Ramos (cell line): ENCODE measurements at regions not wholly inside any gene's neighbourhood (a gene's known extent, or its start where the extent isn't known, plus 50 kb on each side); places are given as distances from the start of the nearest gene placed in this dataset.
"Not testable (repeated sequence)": the region's sequence is repeated elsewhere in the genome, so short reads cannot be mapped to it uniquely, and the experiment has no call there.

Experiments used
- in situ Hi-C: fragments of 300-500 bp; cut with MboI; formaldehyde crosslinking; loops from one replicate; pipeline ENCODE4 v1.14.3; 2022; ENCODE audit warnings: low sequenced_read_pairs; ENCODE audit not compliant: unreplicated experiment

DNA sequence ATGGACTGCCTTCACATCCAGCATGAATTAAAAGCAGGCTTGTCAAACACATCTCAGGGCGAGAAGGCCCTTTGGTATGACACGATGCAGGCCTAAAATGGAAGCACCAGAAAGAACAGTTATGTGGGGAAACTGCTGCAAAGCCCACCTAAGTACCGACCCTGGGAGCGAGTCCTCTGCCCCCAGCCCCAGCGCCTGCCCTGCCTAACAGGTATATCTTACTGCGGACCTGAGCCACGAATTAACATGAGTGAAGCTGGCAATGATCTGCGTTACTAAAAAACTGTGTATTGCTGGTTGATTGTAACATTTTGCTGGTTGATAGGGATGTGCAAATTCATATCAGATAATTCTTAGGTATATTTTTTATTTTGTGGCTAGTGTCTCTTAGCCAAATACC lies 441.5 kb downstream of the ZNF516 start:
- in situ Hi-C loops, result no loop called here

DNA sequence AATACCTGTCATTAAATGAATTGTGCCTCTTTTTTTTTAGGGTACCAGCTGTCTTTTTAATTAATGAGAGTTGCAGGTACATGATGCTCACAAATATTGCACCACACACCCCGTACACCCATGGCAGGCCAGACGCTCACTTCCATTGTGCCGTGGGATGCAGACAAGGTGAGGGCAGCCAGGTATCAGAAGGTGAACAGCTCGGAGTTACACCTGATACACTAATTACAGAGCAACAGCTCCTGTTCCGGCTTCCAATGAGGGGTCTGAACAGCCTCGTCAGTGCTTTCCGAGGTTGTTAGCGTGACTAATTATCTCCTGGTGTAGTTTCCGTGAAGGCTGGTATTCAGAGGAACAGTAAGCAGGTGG lies 442.8 kb downstream of the ZNF516 start:
- in situ Hi-C loops, result no loop called here

DNA sequence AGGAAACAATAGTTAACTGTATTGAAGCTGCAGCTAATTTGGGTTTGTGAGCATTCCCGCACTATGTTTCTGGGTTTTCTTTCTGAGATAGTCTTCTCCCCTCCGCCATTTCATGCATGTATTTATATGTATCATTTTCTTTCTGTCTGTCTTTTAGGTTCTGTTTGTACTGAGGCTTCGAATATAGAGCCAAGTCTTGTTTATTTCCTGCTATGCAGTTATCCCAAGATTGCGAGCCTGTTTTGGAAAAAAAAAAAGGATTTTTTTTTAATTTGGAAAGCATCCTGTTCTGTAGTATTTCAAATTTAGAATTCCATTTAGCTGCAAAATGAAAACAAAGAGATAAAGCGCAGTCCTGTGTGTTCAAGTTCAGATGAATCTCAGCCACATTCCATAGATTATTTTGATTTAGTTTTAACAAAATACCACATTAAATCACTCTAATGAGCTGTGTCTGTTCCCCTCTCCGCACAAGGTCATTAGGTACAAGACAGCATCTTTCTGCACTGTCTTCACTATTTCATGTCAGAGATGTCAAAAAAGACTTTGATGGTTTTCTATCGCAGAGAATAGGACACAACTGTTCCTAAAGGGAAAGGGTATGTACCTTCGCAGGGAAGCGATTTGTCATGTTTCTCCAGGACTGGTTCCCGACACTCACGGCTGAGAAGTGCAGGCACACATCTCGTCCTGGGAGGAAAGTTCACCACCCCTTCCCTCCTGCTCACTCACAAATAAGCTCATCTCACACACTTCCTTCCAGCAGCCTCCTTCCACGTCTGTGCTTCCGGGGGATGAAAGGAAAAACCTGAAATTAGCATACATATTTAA lies 443.4 kb downstream of the ZNF516 start:
- in situ Hi-C loops, result no loop called here

DNA sequence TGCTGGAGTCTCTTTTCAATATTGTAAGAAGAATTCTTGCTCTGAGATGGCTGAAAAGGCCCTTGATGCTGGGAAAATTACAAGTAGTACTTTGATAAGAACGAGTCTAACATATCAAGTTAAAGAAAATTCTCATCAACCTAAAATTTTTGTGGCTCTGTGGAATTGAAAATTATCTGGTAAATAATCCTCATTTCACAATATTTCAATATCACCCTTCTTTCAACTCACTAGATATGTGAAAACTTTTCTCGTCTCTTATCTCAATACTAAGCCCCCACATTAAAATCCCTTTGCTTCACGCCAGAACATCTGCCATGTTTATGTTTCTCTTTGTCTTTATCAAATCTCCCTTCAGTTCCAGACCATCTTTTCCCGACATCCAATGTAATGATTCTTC lies 448.8 kb downstream of the ZNF516 start:
- in situ Hi-C loops, result no loop called here

DNA sequence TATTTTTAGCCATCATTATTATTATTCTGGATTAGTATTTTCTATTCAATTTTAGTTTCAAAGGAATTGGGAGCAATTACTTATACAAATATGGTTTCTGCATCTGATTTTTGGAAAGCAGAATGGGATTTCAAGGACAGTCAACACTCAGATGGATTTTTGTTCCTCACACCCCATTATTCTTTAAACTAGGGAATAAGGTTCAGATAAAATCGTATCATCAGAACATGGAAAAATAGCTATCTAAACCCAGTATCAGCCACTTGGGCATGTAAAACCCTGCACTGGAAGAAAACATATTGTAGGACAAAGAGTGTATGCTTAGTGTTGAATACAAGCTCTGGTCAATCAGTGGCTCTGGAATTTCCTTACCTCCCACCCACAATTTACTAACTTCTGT lies 452.5 kb downstream of the ZNF516 start:
- in situ Hi-C loops, result no loop called here

DNA sequence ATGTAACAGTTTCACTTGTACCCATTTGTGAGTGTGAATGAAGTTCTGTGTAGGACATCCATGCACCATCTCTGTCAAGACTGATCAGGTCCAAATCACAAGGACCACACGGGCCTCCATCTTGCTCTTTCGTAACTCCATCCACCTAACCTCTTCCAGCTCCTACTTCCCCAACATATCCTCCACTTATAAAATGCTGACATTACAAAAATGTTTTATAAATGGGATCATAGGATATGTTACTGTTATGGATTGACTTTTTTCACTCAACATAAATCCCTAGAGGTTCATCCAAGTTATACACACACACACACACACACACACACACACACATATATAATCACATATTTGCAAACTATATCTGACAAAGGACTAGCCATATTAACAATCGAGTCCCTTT lies 476.8 kb downstream of the ZNF516 start:
- in situ Hi-C loops, result no loop called here

DNA sequence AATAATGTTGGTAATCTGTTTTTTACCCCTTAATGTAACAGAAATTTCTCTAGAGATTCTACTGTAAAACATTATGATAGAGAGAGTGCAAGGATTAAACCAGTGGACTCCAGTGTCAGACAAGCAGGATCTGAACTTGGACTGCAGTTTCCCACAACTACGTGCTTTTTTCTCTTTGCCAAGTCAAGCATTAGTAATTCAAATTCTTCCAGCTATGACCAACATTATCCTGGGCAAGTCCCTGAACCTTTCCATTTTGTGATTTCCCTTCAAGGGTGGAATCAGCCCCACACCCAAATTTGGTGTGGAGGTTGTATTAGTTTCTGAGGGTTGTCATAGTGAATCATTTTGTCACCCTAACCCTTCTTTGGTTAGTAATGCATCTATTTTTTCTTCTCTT lies 482.0 kb downstream of the ZNF516 start:
- in situ Hi-C loops, result no loop called here

DNA sequence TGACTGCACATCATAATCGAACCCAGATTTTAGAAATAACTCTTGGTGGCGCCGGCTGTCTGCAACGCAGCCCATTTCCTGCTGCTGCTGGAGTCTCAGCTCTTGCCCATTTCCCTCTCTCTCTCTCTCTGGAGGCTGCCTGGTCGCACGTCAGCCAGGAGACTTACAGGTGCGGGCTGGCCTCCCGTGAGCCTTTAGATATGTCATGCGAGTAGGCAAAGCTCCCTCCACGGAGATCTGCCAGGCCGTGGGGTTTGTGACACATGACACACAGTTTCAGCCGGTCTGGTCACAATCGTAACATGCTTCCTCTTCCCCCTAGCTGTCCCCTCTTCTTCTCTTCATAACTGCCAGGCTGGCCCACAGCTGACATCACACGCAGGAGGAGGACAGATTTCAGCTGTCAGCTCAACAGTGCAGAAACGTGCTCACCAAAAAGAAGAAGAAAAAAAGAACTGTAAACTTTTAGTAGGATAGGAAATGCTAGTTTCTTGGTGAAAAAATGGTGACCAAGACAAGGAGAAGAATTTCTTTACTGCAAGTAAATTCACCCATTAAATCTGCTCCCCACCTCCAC lies 489.3 kb downstream of the ZNF516 start:
- in situ Hi-C loops, result no loop called here

DNA sequence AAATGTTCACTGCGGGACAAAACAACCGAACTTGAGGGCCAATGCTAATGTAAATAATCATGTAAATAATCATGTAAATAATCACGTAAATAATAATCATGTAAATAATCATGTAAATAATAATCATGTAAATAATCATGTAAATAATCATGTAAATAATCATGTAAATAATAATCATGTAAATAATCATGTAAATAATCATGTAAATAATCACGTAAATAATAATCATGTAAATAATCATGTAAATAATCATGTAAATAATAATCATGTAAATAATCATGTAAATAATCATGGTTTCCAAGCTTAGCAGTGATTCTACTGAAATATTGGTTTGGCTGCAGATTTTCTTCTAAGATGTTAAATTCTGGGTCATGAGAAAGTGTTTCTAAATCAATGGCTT lies 507.1 kb downstream of the ZNF516 start:
- in situ Hi-C loops, result not testable (repeated sequence)

DNA sequence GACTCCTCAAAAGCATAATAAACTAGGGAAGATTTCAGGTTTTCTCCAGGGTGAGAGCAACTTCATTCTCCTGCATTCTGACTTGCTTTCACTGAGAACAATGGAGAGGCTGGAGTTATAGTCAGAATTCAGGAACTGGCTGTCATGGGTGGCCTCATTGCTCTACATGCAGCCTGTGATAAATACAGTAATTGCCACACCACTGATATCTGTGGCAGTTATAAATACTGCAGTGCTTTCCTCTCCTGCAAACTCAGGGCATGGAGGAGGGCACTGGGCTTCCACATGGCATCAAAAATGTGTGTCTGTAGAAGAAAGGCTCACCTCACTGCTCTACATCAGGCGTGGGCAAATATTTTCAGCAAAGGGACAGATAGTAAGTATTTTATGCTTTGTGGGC lies 510.2 kb downstream of the ZNF516 start:
- in situ Hi-C loops, result no loop called here

DNA sequence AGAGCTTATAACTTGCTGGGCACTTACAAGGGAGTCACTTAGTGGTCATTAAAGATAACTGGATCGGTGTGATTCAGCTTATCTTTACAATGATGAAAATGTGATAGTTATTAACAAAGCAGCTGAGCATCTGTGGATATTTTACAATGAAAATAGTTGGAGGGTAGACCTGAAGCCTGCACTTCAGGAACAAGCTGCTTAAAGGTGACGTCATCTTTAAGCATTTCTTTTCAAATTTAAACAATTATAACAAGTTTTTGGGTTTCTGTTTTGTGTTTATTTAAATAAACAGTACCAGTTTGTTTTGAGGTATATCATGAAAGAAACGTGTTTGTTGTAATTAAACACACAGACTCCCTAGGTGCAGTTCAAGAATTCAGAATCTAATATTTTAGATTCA lies 513.9 kb downstream of the ZNF516 start:
- in situ Hi-C loops, result no loop called here

DNA sequence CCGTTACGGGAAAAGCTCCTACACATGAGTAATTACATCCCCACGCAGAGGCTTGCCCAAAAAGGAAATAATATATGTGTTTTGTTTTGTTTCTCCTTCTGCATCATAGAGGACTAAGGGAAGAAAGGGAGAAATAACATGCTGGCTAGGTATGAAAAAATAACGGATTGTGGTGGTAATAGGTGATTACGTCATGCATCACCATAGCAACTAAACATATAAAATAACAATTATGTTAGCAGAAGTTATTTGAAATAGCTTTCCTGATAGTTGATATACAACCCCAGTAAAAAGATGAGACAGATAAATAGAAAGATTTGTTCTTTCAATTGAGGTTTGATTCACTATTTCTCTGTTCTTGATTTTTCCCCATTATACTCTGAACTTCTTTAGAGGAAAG lies 518.0 kb downstream of the ZNF516 start:
- in situ Hi-C loops, result no loop called here

DNA sequence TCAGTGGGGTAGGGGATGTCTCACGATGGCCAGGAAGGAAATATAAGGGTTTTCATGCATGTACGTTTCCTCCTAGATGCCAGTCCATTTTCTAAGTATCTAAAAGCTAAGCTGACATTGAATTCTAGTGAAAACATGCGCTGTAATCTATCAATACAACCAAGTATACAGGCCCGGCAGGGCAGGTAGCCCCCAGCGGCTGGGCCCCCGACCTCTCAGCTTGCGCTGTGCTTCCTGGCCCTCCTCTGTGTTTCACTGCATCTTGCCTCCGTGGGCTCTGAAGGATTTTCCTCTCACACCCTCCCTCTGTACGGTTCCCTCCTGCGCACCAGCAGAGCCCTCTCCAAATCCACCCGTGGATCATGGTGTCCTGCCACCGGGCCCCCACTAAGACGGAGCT lies 524.8 kb downstream of the ZNF516 start:
- in situ Hi-C loops, result no loop called here

DNA sequence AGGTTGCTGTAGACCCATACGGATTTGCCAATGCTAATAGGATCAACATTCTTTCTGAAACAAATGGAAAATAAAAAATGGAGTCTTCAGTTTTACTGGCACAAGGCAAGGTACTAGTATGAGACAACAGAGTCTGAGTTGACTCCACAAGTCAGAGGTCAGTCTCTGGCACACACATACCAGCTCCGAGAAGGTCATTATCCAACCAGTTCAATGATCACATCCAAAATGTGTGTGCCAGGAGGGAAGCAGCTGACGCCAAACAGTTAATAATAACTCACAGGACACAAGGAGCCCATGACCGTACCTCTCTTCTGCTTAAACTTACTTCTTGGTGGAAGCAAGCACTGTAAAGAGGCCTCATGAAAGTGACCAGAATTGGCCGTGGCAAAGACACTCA lies 528.6 kb downstream of the ZNF516 start:
- in situ Hi-C loops, result no loop called here

DNA sequence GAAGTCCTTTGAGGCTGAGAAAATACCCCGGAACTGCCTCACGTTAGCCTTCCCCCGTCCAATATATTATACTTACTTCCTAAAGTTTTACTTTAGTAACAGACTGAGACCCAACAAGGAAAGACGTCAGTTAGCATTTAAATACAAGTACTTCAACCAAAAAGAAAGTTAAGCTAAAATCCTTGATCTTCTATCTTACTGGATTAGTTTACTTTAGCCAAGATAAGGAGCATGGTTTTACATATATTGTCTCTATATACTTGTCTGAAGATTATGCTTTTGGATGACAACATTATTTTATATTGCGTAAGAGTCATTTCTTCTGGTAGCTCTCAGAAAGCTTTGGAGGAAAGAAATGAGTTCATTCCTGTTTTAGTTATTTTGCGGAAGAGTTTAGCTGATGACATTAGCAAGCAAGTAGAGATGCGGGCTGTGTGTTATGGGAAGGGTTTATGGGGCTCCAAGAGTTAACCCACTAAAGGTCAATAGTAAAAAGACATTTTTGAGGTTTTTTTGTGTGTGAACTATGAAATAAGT lies 532.9 kb downstream of the ZNF516 start:
- in situ Hi-C loops, result no loop called here

DNA sequence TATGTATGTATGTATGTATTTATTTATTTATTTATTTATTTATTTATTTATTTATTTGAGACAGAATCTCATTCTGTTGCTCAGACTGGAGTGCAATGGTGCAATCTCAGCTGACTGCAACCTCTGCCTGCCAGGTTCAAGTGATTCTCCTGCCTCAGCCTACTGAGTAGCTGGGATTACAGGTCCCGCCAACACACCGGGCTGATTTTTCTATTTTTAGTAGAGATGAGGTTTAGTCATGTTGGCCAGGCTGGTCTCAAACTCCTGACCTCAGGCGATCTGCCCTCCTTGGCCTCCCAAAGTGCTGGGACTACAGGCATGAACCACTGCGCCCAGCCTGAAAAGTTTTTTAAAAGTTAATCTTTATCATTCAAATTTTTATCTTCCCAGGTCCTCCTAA lies 532.9 kb upstream of the SMIM21 start:
- in situ Hi-C loops, result not testable (repeated sequence)

DNA sequence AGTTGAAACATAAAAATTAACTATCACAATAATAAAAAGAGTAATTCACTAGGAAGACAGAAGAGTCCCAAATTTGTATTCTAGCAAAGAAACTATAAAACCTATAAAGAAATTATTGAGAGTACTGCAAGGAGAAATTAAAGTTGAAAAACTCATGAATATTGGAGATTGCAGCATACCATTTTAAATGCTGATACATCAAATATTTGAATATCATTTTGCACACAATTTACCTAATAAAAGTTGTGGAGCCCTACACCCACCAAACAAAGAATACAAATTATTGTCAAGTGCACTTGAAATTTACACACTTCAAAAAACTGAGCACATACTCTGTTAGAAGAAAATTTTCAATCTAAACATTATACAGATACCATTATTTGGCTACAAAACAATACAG lies 531.6 kb upstream of the SMIM21 start:
- in situ Hi-C loops, result no loop called here

DNA sequence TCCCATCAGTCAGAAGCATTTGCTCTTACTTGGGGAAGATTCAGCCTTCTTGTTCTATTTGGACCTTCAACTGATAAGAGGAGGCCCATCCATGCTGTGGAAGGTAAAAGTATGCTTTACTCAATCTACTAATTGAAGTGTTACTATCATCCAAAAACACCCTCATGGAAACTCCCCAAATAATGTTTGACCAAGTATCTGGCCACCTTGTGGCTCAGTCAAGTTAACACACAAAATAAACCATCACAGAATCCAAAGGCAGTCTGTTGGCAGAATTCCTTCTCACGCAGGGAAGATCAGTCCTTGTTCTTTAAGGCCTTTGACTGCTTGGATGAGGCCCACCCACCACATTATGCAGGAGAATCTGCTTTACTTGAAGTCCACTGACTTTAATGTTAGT lies 531.2 kb upstream of the SMIM21 start:
- in situ Hi-C loops, result no loop called here

DNA sequence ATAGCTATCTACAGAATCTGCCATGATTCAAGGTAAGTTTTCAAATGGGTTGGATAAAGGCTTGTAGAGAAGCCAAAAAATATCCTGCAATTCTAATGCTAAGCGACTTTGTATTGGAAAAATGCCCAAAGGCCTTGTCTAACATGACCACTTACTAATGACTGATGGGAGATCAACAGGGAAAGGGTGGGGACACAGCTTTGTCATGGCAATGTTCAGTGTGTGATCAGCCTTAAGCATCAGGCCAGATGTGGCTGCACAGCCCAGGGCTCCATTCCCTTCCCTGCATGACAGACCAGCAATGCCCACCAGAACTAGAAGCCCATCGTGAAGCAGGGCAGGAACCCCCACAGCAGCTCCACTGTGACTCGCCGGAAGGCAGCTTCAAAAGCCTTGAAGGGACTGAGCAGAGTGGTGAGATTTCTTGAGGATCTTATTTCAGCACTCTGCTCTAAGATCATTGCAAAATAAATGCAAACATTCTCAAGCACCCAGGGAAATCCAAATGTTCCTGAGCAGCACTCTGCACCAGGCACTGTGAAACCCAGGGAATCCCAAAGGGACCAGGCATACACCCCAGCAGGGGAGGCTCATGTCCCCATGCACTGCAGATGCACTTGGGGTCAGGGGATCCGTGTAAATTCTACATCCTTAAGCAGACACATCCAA lies 517.9 kb upstream of the SMIM21 start:
- in situ Hi-C loops, result no loop called here

DNA sequence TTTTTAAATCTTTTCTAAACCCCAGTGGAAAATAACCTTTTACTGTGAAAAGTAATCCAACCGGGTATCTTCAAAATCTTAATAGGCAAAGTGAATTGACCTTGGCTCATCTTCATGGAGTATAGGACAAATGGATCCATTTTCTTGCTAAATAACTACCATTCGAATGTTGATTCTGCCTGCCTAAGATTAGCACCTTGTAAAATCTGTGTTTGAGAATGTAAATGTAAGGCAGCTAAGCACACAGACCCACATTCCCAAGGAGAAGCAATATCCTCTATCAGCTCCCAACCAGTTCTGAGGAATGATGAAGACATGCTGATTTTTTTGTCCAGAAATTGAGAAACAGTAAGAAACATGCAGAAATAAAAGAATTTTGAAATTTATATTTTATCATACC lies 509.8 kb upstream of the SMIM21 start:
- in situ Hi-C loops, result no loop called here

DNA sequence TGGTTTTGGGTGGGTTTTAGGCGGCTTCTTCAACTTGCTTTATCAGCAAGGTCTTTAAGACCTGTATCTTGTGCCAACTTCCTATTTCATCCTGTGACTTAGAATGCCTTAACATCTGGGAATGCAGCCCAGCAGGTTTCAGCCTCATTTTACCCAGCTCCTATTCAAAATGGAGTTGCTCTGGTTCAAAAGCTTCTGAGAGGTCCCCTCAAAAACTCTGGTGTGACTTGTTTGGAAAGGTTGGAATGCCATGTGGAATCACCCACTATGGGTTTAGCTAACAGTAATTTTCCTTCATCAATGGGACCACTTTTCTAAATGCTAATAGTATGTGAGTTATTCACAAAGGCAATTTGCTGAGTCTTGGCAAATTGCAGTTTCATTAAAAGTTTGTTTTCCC lies 509.4 kb upstream of the SMIM21 start:
- in situ Hi-C loops, result no loop called here
